Peyer's patch (tissue), 4 donors: ENCODE measurements at regions not wholly inside any gene's neighbourhood (a gene's known extent, or its start where the extent isn't known, plus 50 kb on each side); places are given as distances from the start of the nearest gene placed in this dataset.

Source experiments
- CTCF ChIP-seq, 6 experiments: fragments of 450-650 bp in 4 of 6; fragments of 200-600 bp in 2 of 6; sonication (generic) in 1 of 6; IDR thresholded peaks; one replicate each; pipeline ENCODE4 v1.5.1; 2017 to 2019; ENCODE audit warnings: antibody characterized with exemption in 6 of 6, mild to moderate bottlenecking in 3 of 6, moderate library complexity in 1 of 6
- POLR2A ChIP-seq, 2 donors: fragments of 450-650 bp; IDR thresholded peaks; one replicate each; pipeline ENCODE4 v1.5.1; 2017; ENCODE audit warnings: antibody characterized with exemption in 2 of 2, mild to moderate bottlenecking in 2 of 2, moderate library complexity in 2 of 2

GRCh38 chrX:125407314-125407713, 87.6 kb downstream of the TEX13C start:
- TF ChIP-seq CTCF (IDR thresholded peaks at IDR 0.05) (no peak), POLR2A (IDR thresholded peaks at IDR 0.05) (no peak)
